EH (cell line): ENCODE measurements at regions not wholly inside any gene's neighbourhood (a gene's known extent, or its start where the extent isn't known, plus 50 kb on each side); places are given as distances from the start of the nearest gene placed in this dataset.
"Not testable (repeated sequence)": the region's sequence is repeated elsewhere in the genome, so short reads cannot be mapped to it uniquely, and the experiment has no call there.

ENCODE experiments used
- DNase-seq: peaks from one replicate; pipeline ENCODE4 v3.0.0-alpha.2; 2015; ENCODE audit warnings: low read depth

- DNase-seq = no peak
Measured at GRCh38 chr2:133977405-133977804, 276.5 kb upstream of the MGAT5 start.

GRCh38 chr2:133982256-133982655 lies 271.6 kb upstream of the MGAT5 start:
- no peak for DNase-seq

- DNase-seq = no peak
Measured at GRCh38 chr2:133985563-133985962, 268.3 kb upstream of the MGAT5 start.

- DNase-seq = peak; percentile 81
Measured at GRCh38 chr2:133986081-133986837, 267.6 kb upstream of the MGAT5 start.

- DNase-seq = no peak
Measured at GRCh38 chr2:133986881-133987795, 266.7 kb upstream of the MGAT5 start.

GRCh38 chr2:133988316-133988891 lies 265.5 kb upstream of the MGAT5 start:
- DNase-seq = no peak

- DNase-seq = no peak
Measured at GRCh38 chr2:133991606-133992168, 262.2 kb upstream of the MGAT5 start.

GRCh38 chr2:133992454-133992853 lies 261.4 kb upstream of the MGAT5 start:
- DNase-seq = no peak

- no peak for DNase-seq
Measured at GRCh38 chr2:133993160-133993559, 260.7 kb upstream of the MGAT5 start.

GRCh38 chr2:133998726-133999125 lies 255.1 kb upstream of the MGAT5 start:
- DNase-seq = not testable (repeated sequence)

- peak; percentile 45 for DNase-seq
Measured at GRCh38 chr2:134002391-134002790, 251.5 kb upstream of the MGAT5 start.

GRCh38 chr2:134002921-134003320 lies 251.0 kb upstream of the MGAT5 start:
- DNase-seq = no peak

- no peak for DNase-seq
Measured at GRCh38 chr2:134004467-134004866, 249.4 kb upstream of the MGAT5 start.

GRCh38 chr2:134008837-134009236 lies 245.0 kb upstream of the MGAT5 start:
- DNase-seq = peak; percentile 58

- DNase-seq = no peak
Measured at GRCh38 chr2:134009440-134009839, 244.4 kb upstream of the MGAT5 start.

- DNase-seq = not testable (repeated sequence)
Measured at GRCh38 chr2:134009906-134010305, 244.0 kb upstream of the MGAT5 start.

- DNase-seq = peak; percentile 38
Measured at GRCh38 chr2:134011936-134012586, 241.8 kb upstream of the MGAT5 start.

- DNase-seq = peak; percentile 89
Measured at GRCh38 chr2:134014196-134014960, 239.5 kb upstream of the MGAT5 start.

- DNase-seq = no peak
Measured at GRCh38 chr2:134019871-134020270, 234.0 kb upstream of the MGAT5 start.

GRCh38 chr2:134020608-134021007 lies 233.3 kb upstream of the MGAT5 start:
- DNase-seq = peak; percentile 22
